ENCODE measurements at regions not wholly inside any gene's neighbourhood (a gene's known extent, or its start where the extent isn't known, plus 50 kb on each side); places are given as distances from the start of the nearest gene placed in this dataset.

GRCh38 chr5:2958976-2959375, 207.5 kb upstream of the IRX2 start:
- H3K36me3 Mint-ChIP-seq, result peaks cover 0 to 6% (median 0%) of the 10 kb centered on the region in 3 donors
- peaks cover 0 to 41% (median 25%) of the 10 kb centered on the region in 9 donors for H3K9me3 Mint-ChIP-seq
- POLR2A ChIA-PET, result no interaction called here
- ATAC-seq, result no peak
- DNase-seq, result no peak
- H3K4me1 Mint-ChIP-seq, result no peaks in the 10 kb centered on the region
- H3K27me3 Mint-ChIP-seq, result peaks cover 0 to 4% (median 0%) of the 10 kb centered on the region in 5 donors
- H3K4me3 Mint-ChIP-seq, result no peak overlapping the region
- no peak overlapping the region for H3K27ac Mint-ChIP-seq

DNA sequence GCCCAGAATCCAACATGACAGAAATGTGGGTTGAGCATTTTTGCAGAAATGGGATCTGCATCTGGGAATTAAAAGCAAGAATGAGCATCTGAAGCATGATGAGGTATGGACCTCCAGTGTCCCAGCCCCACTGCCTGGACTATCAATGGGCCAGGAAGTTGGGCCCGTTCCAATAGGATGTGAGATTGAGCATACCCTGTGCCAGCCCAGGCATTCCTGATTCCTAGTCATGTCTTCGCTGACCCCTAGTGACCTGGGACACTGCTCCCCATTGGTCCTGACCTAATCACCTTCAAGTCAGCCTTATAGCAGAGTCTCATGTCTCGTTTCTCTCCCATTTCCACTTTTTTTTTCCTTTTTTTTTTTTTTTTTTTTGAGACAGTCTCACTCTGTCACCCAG, 197.4 kb upstream of the IRX2 start:
- DNase-seq (no peak), ATAC-seq (no peak)
- no peaks in the 10 kb centered on the region for H3K4me1 Mint-ChIP-seq
- no peaks in the 10 kb centered on the region for H3K27me3 Mint-ChIP-seq
- H3K4me3 Mint-ChIP-seq, result no peak overlapping the region
- peaks cover 0 to 16% (median 4%) of the 10 kb centered on the region in 9 donors for H3K9me3 Mint-ChIP-seq
- no peak overlapping the region for H3K27ac Mint-ChIP-seq
- H3K36me3 Mint-ChIP-seq, result no peaks in the 10 kb centered on the region
- POLR2A ChIA-PET, result no interaction called here

- Mint-ChIP-seq H3K27me3 (no peaks in the 10 kb centered on the region), H3K9me3 (peaks cover 0 to 29% (median 13%) of the 10 kb centered on the region in 9 donors), H3K4me3 (no peak overlapping the region), H3K36me3 (no peaks in the 10 kb centered on the region), H3K27ac (no peak overlapping the region), H3K4me1 (no peaks in the 10 kb centered on the region)
- POLR2A ChIA-PET, result no interaction called here
- ATAC-seq (no peak), DNase-seq (no peak)
Observed at GRCh38 chr5:2946315-2946714, 194.8 kb upstream of the IRX2 start.

DNA sequence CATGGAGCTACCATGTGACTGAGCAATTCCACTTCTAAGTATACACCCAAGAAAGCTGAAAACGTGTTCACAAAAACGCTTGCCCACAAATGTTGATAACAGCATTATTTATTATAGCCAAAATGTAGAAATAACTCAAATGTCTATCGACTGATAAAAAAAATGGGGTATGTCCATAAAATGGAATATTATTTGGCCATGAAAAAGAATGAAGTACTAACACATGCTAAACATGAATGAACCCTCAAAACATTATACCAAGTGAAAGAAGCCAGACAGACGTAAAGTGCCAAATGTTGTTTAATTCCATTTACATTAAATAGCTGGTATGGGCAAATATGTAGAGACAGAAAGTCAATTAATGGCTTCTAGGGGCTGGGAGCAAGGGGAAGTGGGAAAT, 184.9 kb upstream of the IRX2 start:
- ATAC-seq, result no peak
- POLR2A ChIA-PET, result no interaction called here
- H3K4me1 Mint-ChIP-seq, result no peaks in the 10 kb centered on the region
- H3K27ac Mint-ChIP-seq, result no peak overlapping the region
- H3K9me3 Mint-ChIP-seq, result peaks cover 0 to 32% (median 5%) of the 10 kb centered on the region in 9 donors
- no peak for DNase-seq
- peaks cover 0 to 1% (median 0%) of the 10 kb centered on the region in 5 donors for H3K27me3 Mint-ChIP-seq
- H3K4me3 Mint-ChIP-seq, result no peak overlapping the region
- H3K36me3 Mint-ChIP-seq, result peaks cover 0 to 7% (median 0%) of the 10 kb centered on the region in 3 donors

DNA sequence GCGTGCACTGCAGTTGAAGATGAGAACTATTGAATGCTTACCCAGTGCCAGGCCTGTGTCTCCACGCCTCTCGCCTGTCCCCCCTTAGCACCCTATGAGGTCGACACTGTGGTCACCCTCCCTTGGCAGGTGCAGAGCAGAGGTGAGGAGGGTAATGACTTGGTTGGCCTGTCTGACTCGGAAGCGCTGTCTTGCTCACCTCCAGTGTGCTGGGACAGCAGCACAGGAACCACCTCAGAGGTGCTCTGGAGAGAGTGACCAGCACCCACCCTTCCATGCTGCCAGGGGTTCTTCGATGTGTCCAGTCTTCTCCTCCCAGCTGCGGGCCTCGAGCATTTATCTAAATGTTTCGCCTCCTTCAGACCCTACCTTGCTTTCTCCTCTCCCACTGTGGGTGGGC, 178.3 kb upstream of the IRX2 start:
- H3K4me3 Mint-ChIP-seq, result no peak overlapping the region
- ATAC-seq (no peak), DNase-seq (no peak)
- POLR2A ChIA-PET, result no interaction called here
- peaks cover 0 to 7% (median 0%) of the 10 kb centered on the region in 3 donors for H3K36me3 Mint-ChIP-seq
- no peak overlapping the region for H3K27ac Mint-ChIP-seq
- H3K27me3 Mint-ChIP-seq, result peaks cover 0 to 11% (median 2%) of the 10 kb centered on the region in 5 donors
- H3K4me1 Mint-ChIP-seq, result no peaks in the 10 kb centered on the region
- H3K9me3 Mint-ChIP-seq, result peaks cover 0 to 19% (median 5%) of the 10 kb centered on the region in 9 donors

- no peak overlapping the region for H3K27ac Mint-ChIP-seq
- H3K27me3 Mint-ChIP-seq, result peaks cover 0 to 3% (median 0%) of the 10 kb centered on the region in 5 donors
- DNase-seq (no peak), ATAC-seq (no peak)
- peaks cover 0 to 12% (median 5%) of the 10 kb centered on the region in 9 donors for H3K9me3 Mint-ChIP-seq
- H3K4me3 Mint-ChIP-seq, result no peak overlapping the region
- H3K36me3 Mint-ChIP-seq, result no peaks in the 10 kb centered on the region
- POLR2A ChIA-PET, result no interaction called here
- H3K4me1 Mint-ChIP-seq, result no peaks in the 10 kb centered on the region
Observed at GRCh38 chr5:2921651-2922050, 170.2 kb upstream of the IRX2 start.

DNA sequence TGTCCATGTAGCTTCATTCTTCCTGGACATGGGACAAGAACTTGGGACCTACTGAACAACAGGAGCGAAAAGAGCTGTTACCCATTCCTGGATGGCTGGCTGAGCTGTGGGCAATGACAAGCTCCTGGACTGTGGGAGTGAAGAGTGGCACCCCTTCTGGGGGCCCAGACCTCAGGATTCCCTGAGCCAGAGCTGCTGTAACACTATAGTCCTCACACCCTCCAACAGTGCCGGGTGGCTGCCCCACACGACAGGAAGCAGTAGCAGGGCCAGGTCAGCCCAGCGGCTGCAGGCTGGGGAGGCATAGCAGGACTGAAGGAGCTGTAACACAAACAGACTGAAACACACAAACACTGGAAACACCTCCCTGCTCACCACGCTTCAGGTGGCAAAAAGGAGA, 169.7 kb upstream of the IRX2 start:
- H3K36me3 Mint-ChIP-seq, result no peaks in the 10 kb centered on the region
- peaks cover 0 to 3% (median 0%) of the 10 kb centered on the region in 5 donors for H3K27me3 Mint-ChIP-seq
- H3K27ac Mint-ChIP-seq, result no peak overlapping the region
- POLR2A ChIA-PET, result no interaction called here
- DNase-seq (no peak), ATAC-seq (no peak)
- H3K4me1 Mint-ChIP-seq, result no peaks in the 10 kb centered on the region
- no peak overlapping the region for H3K4me3 Mint-ChIP-seq
- peaks cover 0 to 12% (median 5%) of the 10 kb centered on the region in 9 donors for H3K9me3 Mint-ChIP-seq

DNA sequence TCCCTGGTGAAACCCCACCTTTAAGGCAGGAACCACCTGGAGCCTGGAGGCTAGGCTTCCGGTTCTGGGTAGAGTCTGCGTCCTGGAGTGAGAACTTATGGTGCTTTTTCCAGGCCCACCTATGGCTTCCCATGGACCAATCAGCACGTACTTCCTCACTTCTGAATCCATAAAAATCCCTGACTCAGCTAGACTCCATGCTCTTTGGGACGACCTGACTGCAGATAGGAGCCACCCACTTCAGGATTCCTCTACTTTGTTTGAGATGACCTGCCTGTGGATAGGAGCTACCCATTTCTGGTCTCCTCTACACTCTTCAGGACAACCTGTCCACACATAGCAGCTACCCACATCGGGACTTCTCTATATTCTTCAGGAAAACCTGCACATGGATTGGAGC, 168.8 kb upstream of the IRX2 start:
- no peaks in the 10 kb centered on the region for H3K4me1 Mint-ChIP-seq
- H3K4me3 Mint-ChIP-seq, result no peak overlapping the region
- H3K27me3 Mint-ChIP-seq, result peaks cover 0 to 3% (median 0%) of the 10 kb centered on the region in 5 donors
- H3K27ac Mint-ChIP-seq, result no peak overlapping the region
- POLR2A ChIA-PET, result no interaction called here
- H3K9me3 Mint-ChIP-seq, result peaks cover 0 to 12% (median 4%) of the 10 kb centered on the region in 9 donors
- no peak for ATAC-seq
- DNase-seq, result no peak
- H3K36me3 Mint-ChIP-seq, result no peaks in the 10 kb centered on the region

- no peak overlapping the region for H3K4me3 Mint-ChIP-seq
- peaks cover 0 to 8% (median 0%) of the 10 kb centered on the region in 5 donors for H3K27me3 Mint-ChIP-seq
- peaks cover 0 to 16% (median 5%) of the 10 kb centered on the region in 9 donors for H3K9me3 Mint-ChIP-seq
- H3K4me1 Mint-ChIP-seq, result no peaks in the 10 kb centered on the region
- DNase-seq (no peak), ATAC-seq (no peak)
- peak overlapping the region in 1 of 10 donors; percentile 15 for H3K27ac Mint-ChIP-seq
- POLR2A ChIA-PET, result no interaction called here
- no peaks in the 10 kb centered on the region for H3K36me3 Mint-ChIP-seq
Observed at GRCh38 chr5:2919310-2920018, 168.0 kb upstream of the IRX2 start.

- H3K27ac Mint-ChIP-seq, result no peak overlapping the region
- H3K27me3 Mint-ChIP-seq, result peaks cover 0 to 11% (median 4%) of the 10 kb centered on the region in 5 donors
- DNase-seq (no peak), ATAC-seq (no peak)
- no peaks in the 10 kb centered on the region for H3K36me3 Mint-ChIP-seq
- H3K4me3 Mint-ChIP-seq, result no peak overlapping the region
- no peaks in the 10 kb centered on the region for H3K4me1 Mint-ChIP-seq
- peaks cover 0 to 16% (median 4%) of the 10 kb centered on the region in 9 donors for H3K9me3 Mint-ChIP-seq
- POLR2A ChIA-PET, result no interaction called here
Observed at GRCh38 chr5:2917524-2917923, 166.0 kb upstream of the IRX2 start.

DNA sequence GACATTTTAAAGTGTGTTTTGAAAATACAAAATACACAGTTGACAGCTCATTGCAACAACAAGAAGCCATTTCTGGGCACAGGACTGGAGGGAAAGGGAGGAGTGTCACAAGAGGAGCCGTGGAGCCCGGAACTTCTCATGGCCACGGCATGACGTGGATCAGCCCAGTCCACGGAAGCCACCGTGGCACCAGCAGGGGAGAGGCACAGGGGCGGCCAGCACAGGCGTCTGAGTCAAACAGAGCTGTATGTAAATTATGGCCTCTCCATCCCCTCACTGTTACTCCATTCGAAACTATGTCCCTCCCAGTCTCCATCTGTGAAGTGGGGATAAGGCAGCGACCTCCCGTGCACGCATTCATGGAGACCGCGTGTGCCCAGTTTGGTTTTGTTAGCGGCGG, 165.6 kb upstream of the IRX2 start:
- Mint-ChIP-seq H3K36me3 (no peaks in the 10 kb centered on the region), H3K4me1 (no peaks in the 10 kb centered on the region), H3K9me3 (peaks cover 0 to 16% (median 4%) of the 10 kb centered on the region in 9 donors), H3K4me3 (no peak overlapping the region), H3K27me3 (peaks cover 0 to 11% (median 4%) of the 10 kb centered on the region in 5 donors), H3K27ac (no peak overlapping the region)
- no peak for ATAC-seq
- POLR2A ChIA-PET, result no interaction called here
- DNase-seq, result no peak

- no peak for ATAC-seq
- H3K27me3 Mint-ChIP-seq, result peaks cover 0 to 11% (median 4%) of the 10 kb centered on the region in 5 donors
- H3K9me3 Mint-ChIP-seq, result peaks cover 0 to 16% (median 4%) of the 10 kb centered on the region in 9 donors
- POLR2A ChIA-PET, result no interaction called here
- no peak overlapping the region for H3K4me3 Mint-ChIP-seq
- no peak overlapping the region for H3K27ac Mint-ChIP-seq
- H3K36me3 Mint-ChIP-seq, result no peaks in the 10 kb centered on the region
- H3K4me1 Mint-ChIP-seq, result no peaks in the 10 kb centered on the region
- DNase-seq, result no peak
Observed at GRCh38 chr5:2916076-2916682, 164.7 kb upstream of the IRX2 start.

- ATAC-seq (no peak), DNase-seq (no peak)
- Mint-ChIP-seq H3K4me1 (no peaks in the 10 kb centered on the region), H3K27ac (no peak overlapping the region), H3K27me3 (peaks cover 0 to 8% (median 4%) of the 10 kb centered on the region in 5 donors), H3K4me3 (no peak overlapping the region), H3K36me3 (no peaks in the 10 kb centered on the region), H3K9me3 (peaks cover 0 to 16% (median 2%) of the 10 kb centered on the region in 9 donors)
- POLR2A ChIA-PET, result no interaction called here
Observed at GRCh38 chr5:2914981-2915484, 163.6 kb upstream of the IRX2 start.

All from naive thymus-derived CD8-positive, alpha-beta T cell (primary cell).